HCT116 (cell line): ENCODE measurements at regions not wholly inside any gene's neighbourhood (a gene's known extent, or its start where the extent isn't known, plus 50 kb on each side); places are given as distances from the start of the nearest gene placed in this dataset.

Experiments
- CBX3 ChIP-seq: IDR thresholded peaks from 2 replicates; pipeline ENCODE4 v1.6.1; 2012; ENCODE audit warnings: low read depth
- EZH2phosphoT487 ChIP-seq: fragments of 200-600 bp; IDR thresholded peaks from 2 replicates; pipeline ENCODE4 v1.6.1; 2018; ENCODE audit warnings: antibody characterized with exemption, borderline replicate concordance
- POLR2A ChIP-seq: IDR thresholded peaks from 2 replicates; pipeline ENCODE4 v1.7.0; 2011; ENCODE audit warnings: borderline replicate concordance; ENCODE audit not compliant: insufficient read depth, insufficient read length; ENCODE audit errors: extremely low read depth
- RAD21 ChIP-seq: IDR thresholded peaks from 2 replicates; pipeline ENCODE4 v1.6.1; 2012; ENCODE audit warnings: low read depth, mild to moderate bottlenecking
- ZFX ChIP-seq: fragments of 450-650 bp; IDR thresholded peaks from 2 replicates; pipeline ENCODE4 v1.6.1; 2017
- ZNF274 ChIP-seq: fragments of 200-500 bp; sonication (Bioruptor generic); IDR thresholded peaks from 2 replicates; pipeline ENCODE4 v1.6.1; 2014; ENCODE audit warnings: mild to moderate bottlenecking, low read depth, low read length, inconsistent platforms
- TF ChIP-seq, protein P1 (sequence below), 3 experiments: fragments of 200-600 bp in 1 of 3; sonication (generic) in 1 of 3; IDR thresholded peaks in 2 of 3; conservative IDR thresholded peaks in 1 of 3; 2 replicates each; pipeline ENCODE4 v1.5.1; 2012 to 2017; ENCODE audit warnings: low read depth in 2 of 3, low read length in 2 of 3, antibody characterized with exemption in 1 of 3, borderline replicate concordance in 1 of 3, control low read depth in 1 of 3, mild to moderate bottlenecking in 1 of 3, mixed read lengths in 1 of 3, mixed run types in 1 of 3, moderate library complexity in 1 of 3; ENCODE audit not compliant: insufficient read depth in 1 of 3
- TF ChIP-seq, protein P2 (sequence below): IDR thresholded peaks from 2 replicates; pipeline ENCODE4 v1.6.1; 2012; ENCODE audit warnings: low read depth
- TF ChIP-seq, protein P3 (sequence below): IDR thresholded peaks from 2 replicates; pipeline ENCODE4 v1.6.1; 2012

DNA sequence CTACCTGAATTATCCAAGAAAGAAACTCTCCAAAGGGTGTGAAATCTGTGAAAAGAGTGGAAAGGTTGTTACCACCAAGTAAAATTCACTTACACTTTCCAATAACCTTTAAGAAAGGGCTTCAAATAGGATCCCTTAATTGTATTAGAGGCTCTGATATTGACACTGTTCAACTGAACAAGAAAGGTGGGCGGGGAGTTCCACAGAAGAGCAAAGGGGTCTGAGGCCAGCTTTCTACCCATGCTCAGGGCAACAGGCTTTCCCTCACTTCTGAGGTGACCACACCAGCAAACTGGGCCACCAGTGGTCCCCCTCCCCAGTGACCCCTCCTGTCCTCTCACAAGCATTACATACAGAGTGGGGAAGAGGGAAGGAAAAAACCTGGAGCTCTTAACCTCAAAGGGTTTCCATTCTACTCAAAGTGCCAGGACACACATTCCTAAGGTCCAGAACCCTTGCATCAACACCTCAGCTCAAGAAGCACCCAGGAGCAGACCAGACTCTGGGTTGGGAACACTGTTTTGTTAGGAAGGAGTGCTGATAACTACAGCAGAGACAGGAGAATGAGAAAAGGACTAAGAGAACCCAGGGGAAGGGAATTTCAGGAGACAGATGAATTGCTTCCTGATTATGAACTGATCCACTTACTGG, 71.6 kb upstream of the AKIP1 start:
- TF ChIP-seq, protein P1, sequence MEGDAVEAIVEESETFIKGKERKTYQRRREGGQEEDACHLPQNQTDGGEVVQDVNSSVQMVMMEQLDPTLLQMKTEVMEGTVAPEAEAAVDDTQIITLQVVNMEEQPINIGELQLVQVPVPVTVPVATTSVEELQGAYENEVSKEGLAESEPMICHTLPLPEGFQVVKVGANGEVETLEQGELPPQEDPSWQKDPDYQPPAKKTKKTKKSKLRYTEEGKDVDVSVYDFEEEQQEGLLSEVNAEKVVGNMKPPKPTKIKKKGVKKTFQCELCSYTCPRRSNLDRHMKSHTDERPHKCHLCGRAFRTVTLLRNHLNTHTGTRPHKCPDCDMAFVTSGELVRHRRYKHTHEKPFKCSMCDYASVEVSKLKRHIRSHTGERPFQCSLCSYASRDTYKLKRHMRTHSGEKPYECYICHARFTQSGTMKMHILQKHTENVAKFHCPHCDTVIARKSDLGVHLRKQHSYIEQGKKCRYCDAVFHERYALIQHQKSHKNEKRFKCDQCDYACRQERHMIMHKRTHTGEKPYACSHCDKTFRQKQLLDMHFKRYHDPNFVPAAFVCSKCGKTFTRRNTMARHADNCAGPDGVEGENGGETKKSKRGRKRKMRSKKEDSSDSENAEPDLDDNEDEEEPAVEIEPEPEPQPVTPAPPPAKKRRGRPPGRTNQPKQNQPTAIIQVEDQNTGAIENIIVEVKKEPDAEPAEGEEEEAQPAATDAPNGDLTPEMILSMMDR (IDR thresholded peaks at IDR 0.05 in 2 of 3, conservative IDR thresholded peaks at IDR 0.05 in 1 of 3; ENCODE audit: borderline replicate concordance in 1 of 3, insufficient read depth in 1 of 3, low read depth in 2 of 3, low read length in 2 of 3), result no peak
- TF ChIP-seq ZNF274 (no peak), ZFX (no peak), POLR2A (no peak), RAD21 (no peak), EZH2phosphoT487 (no peak), CBX3 (no peak)
- TF ChIP-seq, protein P2, sequence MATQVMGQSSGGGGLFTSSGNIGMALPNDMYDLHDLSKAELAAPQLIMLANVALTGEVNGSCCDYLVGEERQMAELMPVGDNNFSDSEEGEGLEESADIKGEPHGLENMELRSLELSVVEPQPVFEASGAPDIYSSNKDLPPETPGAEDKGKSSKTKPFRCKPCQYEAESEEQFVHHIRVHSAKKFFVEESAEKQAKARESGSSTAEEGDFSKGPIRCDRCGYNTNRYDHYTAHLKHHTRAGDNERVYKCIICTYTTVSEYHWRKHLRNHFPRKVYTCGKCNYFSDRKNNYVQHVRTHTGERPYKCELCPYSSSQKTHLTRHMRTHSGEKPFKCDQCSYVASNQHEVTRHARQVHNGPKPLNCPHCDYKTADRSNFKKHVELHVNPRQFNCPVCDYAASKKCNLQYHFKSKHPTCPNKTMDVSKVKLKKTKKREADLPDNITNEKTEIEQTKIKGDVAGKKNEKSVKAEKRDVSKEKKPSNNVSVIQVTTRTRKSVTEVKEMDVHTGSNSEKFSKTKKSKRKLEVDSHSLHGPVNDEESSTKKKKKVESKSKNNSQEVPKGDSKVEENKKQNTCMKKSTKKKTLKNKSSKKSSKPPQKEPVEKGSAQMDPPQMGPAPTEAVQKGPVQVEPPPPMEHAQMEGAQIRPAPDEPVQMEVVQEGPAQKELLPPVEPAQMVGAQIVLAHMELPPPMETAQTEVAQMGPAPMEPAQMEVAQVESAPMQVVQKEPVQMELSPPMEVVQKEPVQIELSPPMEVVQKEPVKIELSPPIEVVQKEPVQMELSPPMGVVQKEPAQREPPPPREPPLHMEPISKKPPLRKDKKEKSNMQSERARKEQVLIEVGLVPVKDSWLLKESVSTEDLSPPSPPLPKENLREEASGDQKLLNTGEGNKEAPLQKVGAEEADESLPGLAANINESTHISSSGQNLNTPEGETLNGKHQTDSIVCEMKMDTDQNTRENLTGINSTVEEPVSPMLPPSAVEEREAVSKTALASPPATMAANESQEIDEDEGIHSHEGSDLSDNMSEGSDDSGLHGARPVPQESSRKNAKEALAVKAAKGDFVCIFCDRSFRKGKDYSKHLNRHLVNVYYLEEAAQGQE, result no peak
- TF ChIP-seq, protein P3, sequence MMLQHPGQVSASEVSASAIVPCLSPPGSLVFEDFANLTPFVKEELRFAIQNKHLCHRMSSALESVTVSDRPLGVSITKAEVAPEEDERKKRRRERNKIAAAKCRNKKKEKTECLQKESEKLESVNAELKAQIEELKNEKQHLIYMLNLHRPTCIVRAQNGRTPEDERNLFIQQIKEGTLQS, result no peak
